ENCODE measurements at regions not wholly inside any gene's neighbourhood (a gene's known extent, or its start where the extent isn't known, plus 50 kb on each side); places are given as distances from the start of the nearest gene placed in this dataset.

DNA sequence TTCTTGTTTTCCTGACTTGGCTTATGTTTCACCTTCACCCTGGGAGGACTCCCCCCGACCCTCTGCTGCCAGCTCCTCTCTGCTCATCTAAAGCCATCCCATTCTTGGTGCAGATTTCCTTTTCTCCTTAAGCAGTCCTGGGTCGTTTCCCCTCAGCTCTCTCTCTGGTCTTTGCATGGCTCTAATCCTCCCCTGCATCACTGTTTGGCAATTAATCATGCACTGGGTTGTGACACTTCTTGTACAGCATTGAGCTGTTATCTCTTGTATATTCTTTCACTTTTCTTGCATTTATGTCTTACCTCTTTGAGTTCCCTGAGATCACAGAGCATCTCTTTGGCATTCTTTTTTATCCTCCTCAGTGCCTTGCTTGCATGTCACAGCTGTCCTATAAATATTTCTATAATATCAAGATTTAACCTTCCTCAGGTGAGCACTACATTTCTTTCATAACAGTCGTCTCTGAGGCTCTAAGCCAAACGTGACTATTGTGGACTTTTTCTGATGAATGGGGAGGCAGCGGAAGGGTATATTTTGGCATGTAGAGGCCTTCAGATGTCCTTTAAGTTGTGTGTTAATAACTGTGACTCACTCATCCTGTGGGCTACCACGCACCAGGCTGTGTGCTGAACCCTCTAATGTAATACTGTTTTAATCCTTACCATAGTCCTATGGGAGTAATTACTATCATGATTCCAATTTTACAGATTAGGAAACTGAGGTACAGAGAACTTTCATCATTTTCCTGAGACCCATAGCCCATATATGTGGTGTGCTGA lies 507.5 kb downstream of the SLC4A3 start:
- DNase-seq = no peak

DNA sequence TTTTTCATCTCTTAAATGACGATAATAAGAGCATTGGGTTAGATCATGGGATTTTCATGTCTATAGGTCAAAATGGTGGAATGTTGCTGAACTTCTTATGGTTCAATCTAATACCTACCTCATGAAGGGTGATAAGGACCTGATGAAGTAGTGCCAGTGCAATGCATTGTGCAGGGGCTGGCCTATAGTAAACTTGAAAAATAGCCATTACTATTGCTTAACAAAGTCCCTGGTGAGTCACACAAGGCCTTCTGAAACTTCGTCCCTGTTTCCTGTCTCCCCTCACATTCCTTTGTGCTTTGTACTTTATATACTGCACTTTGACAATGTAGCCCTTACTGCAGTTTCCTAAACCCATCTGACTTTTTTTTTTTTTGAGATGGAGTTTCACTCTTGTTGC lies 515.9 kb downstream of the SLC4A3 start:
- DNase-seq = no peak

DNA sequence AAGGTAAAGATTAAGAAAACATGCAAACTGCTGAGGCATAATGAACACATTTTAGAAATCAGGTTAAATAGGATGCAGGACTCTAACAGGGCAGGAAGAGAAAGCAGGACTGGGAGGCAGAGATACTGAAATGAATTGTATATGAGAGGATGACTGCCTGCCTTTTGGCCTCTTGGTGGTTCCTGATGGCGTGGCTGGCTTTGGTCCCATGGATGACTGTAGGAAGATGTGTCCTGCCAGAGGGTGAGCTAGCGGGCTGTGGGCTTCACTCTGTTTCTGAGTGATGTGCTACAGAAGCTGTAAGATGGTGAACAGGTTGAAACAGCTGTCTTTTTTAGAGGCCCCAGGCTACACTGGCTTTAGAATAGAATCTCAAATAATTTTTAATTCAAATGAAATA lies 517.0 kb downstream of the SLC4A3 start:
- DNase-seq = no peak

DNA sequence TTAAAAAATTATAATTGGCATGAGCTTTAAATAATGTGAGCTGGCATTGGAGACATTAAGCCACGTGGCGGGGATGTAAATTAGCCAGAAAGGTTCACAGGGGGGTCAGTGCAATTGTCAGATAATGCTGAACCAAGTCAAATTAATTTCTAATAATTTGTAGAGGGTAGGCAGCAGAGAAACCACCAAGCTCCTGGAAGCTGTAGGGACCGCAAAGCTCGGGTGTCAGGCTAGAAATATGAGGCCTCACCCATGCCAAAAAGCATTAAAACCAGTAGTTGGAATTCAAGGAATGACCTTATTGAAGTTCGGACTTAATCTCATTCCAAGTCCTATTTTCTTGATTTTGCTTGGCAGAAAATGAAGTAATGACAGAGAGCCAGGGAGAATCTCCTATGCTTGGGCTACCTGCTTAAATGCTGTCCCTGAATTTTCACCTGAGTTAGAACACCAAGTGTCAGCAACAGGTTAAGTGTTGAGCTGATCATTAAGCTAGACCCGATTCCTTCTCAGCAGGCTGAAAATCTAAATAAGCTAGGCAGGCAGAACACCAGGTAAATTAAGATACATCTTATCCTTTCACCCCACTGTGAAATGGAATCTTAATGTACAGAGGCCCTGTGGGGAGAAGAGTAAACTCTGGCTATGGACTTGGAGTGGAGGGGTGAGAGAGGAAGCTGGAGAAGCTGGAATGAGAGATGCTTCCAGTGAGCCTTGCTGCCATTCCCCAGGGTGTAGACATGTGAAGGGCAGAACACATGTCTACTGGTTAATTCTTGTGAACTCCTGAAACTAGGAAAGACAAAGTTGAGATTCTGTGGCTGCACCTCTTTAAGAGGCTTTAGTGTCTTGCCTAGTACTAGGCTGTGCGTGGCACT lies 520.0 kb downstream of the SLC4A3 start:
- no peak for DNase-seq

DNA sequence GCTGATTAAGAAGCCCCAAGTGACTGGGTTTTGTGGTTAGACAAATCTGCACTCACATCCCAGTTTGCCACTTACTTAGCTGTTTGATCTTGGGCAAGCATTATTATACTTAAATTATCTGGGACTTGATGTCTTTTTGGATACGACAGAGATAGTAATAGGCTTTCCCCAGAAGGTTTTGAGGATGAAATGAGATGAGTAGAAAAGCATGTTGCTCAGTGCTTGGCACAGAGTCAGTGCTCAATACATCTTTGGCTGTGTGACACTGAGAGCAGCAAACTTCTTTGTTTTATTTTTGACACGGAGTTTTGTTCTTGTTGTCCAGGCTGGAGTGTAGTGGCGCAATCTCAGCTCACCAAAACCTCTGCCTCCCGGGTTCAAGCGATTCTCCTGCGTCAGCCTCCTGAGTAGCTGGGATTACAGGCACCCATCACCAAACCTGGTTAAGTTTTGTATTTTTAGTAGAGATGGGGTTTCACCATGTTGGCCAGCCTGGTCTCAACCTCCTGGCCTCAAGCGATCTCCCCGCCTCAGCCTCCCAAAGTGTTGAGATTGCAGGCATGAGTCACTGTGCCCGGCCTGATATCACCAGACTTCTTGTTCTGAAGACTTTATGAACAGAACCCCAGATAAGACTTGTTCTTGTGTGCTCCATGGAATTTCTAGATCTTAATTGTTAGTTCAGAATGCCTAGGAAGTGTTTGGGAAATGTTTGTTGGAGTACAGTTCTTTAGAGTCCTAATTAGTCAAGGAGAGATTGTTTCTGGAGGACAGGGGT lies 521.2 kb downstream of the SLC4A3 start:
- DNase-seq = no peak

DNA sequence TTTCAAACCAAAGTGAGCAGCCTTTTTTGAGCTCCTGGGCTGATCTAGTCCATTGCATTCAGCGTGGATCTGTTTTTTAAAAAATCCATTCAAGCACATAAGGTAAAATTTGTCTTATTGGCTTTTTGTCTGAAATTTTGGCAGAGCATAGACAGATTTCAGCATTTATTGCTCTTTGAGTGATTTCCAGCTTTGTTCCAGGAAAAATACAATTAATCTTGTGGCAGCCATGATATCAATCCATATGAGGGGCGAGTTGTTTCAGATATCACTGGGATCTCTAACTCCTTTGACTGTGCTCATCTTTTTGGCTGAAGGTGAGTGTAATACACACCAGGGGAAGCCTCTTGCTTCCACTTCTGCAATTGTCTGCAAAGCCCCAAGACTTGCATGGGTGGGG lies 523.9 kb downstream of the SLC4A3 start:
- DNase-seq = no peak

DNA sequence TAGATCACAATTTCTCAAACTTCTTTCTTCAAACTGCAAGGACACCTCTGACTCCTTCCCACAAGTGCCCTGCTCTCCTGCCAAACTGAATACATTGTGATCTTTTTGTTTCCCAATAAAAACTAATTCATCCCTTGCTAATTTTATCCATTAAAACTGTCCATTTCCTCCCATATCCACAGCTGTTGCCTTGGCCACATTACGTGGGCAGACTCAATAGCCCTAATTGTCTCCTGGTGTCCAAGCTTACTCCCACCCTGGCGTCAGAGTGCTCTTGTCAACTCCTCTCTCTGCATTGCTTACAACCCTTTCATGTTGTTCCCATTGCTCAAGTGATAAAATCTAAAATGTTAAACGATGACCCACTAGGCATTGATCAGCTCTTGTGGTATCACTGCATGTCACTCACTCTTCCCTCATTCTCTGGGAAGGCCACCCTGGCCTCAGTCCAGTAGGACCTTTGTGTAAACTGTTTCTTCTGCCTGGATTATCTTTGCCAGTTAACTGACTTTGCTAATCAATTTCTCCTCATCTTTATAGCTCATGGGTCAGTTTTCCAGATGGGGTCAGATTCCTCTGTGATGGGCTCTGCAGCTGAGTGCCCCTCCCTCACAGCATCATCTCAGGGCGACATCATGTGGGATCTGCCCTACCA lies 525.0 kb downstream of the SLC4A3 start:
- DNase-seq = no peak

DNA sequence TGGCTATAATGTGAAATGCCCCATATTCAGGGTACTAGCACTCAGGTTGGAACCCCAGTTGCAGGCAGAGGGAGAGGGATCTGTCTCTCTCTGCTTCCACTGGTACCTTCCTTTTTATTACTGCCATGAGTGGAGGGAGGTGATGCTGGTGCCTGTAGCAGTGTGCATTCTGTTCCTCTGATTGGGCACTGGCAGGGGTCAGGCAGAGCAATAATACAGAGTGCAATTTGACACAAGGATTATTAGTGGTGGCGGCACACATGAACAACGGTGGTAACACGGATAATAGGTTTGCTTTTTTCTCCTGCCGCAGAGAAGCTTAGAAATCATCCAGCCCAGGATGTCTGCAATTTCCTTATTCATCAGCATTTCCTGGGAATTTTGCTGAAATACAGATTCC lies 525.7 kb downstream of the SLC4A3 start:
- DNase-seq = no peak

DNA sequence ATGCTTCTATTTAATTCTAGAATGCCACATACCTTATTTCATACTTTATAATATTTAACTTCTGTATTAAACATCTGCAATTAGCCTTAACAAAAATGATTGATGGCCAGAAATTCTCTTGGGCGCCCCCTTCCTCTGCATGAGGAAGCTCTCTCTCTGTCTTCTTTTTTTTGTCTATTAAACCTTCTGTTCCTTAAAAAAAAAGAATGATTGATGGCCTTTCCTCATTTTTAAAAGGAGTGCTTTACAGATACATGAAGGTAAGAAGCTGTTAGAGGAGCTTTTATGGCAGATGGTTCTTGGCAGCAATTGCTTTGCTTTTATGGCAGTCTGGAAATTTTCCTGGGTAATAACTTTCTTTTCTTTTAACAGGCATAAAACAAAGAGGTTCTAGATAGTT lies 526.9 kb downstream of the SLC4A3 start:
- no peak for DNase-seq

DNA sequence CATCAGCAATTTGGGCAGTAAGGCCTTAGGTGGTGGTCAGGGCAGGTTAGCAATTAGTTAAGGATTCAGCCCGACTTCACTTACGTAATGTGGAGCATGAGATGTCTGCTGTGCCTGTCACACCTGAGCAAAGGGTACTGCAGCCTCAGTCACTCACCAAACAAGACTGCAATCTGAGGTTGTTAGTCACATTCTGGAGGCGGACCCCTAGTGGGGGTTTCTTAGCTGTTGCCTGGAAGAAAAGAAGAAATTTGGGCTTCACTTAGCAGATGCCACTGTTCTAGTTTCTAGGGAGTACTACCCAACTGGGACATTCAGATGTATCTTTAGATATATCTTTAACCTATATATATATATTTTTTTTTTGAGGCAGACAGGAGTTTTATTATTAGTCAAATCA lies 529.9 kb downstream of the SLC4A3 start:
- DNase-seq = no peak

DNA sequence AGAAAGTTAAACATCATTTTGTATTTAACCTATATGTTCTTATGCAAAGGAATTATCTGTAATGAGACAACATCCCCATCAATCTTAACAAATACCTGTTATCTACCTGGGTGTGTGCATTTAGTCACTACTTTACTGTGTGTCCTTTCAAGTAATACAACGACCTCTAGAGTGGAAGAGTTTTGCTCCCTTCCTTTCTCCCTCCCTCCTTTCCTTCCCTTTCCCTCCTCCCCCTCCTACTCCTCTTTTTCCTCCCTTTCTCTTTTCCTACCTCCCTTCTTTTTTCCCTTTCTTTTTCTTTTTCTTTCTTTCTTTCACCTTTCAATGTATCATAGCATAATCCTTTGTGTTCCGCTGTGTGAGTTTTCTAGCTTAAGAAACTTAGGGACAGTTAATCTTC lies 532.3 kb downstream of the SLC4A3 start:
- no peak for DNase-seq

DNA sequence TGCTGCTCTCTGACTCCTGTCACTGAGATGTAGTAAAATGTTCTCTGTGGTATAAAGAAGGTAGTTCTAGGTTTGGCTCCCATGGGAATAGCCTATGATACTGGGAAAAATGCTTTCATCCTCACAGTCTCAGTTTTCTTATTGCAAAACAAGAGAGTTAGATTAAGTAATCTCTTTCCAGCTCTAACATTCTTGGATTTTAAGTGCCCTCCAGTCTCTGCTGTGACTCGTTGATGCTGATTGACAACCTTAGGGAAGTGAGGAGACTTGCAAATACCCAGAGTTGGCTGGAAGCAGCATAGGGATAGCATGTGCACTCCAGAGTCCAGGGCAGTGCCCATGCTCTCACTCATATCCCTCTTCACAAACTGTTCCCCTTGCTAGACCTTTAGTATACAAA lies 534.9 kb downstream of the SLC4A3 start:
- no peak for DNase-seq

DNA sequence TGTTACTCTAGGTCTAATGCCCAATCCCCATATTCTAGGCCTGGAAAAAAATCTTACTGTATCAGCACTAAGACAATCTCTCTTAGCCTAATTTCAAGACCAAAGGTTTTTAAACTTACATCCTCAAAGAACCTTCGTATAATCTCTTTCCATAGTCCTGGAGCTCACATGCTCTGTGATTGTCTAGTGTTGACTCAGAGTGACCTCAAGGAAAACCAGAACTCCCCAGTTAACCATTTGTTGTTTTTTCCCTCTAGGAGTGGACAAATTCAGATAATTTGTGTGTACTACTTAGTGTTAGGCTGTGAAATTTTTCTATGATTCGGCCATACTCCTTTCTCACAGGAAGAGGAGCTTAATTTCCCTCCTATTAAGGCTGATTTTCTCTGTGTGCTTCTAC lies 536.1 kb downstream of the SLC4A3 start:
- DNase-seq = no peak

DNA sequence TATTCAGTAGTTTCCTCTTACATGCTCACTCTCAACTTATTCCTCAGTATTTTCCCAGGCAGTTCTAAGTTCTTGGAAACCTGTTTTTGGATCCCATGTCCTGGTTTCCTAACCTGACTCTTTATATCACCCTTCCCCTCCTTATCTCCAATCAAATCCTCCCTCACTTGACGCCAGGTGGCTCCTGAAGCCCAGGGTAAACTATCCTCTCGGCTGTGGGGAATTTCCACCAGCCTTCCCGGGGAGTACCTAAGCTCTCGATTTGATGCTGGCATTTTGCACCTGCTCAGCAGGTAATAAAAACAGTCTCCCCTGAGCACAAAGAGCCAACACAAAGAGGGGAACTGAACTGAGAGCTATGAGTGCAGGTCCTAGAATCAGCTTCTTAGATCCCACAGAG lies 538.0 kb downstream of the SLC4A3 start:
- no peak for DNase-seq

DNA sequence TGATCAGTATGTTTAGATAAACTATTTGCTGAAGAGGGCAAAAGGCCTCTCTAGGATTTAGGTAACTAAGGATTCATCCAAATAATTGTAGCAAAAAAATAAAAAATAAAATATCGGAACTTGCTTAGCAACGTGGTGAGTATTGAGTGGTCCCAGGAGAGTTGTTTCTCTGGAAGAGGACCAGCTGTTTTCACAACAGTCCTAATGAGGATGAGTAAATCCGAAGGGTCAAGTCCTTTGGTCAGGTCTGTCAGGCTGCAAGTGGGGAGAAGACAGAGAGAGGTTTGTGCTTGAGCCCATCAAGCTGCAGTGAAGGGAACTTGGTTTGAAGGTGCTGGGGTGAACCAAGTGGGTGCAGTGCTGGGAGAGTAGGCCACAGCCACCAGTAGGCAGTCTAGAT lies 539.2 kb downstream of the SLC4A3 start:
- no peak for DNase-seq

DNA sequence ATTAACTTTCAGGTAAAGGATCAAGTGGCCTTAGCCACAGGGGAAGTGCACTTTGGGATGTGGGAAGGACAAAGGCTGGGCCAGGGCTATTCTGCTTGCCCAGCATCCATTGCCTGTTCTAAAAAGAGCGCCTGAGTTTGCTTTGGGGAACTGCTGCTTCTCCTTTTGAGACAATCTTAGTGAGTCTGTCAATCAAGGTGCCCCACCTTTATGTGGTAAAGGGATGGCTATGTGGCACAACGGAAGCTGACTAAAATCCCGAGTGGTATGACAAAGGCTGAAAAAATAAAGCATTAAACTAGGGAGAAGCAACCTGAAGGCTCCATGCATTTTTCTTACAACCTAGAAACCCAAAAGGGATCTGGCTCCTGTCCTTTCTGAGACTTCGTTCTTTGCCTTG lies 540.5 kb downstream of the SLC4A3 start:
- DNase-seq = no peak

DNA sequence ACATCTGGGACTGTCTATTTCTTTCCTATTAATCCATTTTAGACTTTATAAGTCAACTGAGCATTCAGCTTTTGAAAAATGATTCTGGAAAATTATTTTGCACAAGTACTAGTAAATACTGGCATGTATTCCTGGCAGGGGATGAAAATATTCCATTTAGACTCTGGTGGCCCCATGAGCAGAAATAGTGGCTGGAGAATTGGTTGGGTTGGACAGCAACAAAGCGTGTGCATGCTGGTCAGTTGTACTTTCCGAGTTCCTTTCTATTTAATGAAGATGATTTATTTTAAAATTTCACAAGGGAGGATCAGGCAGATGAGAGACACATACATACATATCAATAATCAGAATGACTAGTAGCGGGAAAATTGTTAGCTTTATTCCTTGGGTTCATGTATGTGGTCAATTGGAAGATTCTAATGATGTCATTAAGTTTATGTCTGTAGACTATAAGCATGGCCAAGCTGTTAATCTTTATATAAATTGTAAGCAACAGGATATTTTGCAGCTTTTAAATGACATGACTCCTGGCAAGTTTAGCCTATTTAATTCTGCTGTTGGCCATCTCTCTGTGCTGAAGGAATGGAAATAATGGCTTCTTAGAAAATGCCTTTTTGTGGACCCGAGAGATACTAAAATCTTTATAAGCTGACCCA lies 541.6 kb downstream of the SLC4A3 start:
- no peak for DNase-seq

DNA sequence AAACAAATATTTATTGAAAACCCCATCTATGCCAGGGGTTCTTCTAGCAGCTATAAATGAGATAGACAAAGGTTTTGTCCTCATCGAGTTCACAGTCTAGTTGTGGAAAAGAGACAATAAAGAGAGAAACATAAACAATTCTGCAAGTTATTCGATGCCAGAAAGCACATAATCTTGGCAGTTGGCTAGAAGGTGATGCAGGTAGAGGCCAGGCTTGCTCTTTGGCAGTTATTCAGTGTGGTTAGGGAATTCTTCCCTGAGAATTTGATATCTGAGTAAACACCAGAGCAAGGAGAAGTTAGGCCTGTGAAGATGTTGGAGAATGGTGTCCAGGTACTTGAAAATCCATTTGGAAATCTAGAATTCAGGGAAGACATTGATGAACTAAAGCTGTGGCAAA lies 547.4 kb downstream of the SLC4A3 start:
- DNase-seq = no peak

DNA sequence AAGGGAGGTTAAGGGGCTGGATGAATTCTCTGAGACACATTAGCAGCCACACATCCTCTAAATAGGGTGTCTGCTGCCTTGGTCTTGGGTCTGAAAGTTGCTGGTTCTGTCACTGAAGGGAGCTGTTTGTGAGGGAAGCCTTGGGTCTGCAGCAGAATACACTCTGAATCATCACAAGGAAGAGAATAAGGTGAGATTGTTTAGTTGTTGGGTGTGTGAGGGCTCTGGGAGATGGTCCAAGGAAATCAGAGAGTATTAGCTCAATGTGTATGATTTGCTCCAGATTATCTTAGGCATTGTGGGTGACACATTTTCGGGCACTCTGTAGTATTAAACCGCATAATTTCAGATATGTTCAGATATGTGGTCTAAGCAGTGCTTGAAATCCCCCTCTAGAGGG lies 548.5 kb downstream of the SLC4A3 start:
- no peak for DNase-seq

DNA sequence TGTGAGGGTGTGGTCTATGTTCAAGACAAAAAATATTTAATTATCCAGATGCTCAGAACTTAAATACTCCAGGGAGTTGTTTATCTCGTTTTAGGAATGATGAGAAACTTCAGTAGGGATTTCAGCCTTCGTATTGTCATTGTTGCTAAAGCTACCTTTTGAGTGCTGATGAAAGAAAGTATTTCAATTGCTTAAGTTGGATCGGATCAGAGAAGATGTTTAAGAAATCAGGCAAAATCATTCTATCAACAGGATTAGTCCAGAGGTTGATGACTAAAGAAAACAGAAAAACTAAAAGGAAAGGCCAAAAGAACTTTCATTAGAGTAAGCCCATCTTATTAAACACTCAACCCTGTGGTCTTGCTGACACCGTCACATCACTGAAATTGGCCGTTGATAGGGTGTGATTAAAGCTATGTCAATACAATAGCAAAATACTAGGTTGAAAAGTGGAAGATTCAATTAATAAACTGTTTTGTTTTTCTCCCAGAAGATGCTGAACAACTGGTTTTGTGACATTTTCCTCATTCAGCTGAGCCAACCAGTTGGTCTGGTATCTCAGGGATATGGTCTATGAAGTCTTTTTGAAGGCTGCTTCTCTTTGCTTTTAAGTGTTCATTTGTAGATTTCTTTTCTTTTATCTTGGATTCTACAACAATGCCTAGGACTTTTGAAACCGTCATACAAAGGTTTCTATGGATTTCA lies 551.7 kb downstream of the SLC4A3 start:
- DNase-seq = no peak

DNA sequence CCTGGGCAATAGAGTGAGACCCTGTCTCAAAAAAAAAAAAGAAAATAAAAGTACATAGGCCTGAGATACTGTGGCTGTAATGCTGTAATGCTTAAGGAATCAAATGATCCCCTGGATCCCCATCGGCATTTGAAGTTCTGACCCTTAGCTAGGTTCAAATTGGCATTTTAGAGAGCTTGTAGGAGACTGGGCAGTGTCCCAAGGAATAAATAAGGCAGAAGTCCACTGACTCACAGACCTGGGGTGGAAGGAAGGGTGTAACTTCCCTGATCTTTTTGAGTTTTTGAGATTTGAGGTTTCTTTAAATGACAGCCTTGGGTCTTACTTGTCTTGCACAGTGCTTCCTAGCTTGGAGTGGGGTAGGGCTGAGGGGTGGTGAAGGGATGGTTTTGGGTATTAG lies 553.7 kb downstream of the SLC4A3 start:
- DNase-seq = no peak

DNA sequence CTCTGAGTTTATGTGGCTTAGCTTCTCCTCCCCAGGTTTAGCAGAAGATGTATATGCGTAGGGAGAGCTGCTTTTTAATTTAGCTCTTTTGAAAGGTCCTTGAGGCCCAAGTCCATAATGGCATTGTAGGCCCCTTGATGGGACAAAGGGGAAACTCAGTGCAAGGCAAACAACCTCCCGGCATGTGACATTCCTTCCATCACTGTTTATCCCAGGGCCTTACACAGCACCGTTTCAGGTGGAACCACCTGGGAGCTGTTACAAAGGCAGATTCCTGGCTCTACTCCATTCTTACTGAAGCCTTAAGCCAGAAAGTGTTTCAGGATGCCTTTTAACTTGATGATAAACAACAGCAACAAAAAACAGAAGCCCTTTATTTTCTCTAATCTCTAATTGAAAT lies 555.4 kb downstream of the SLC4A3 start:
- DNase-seq = no peak

Measured in GOT3 (cell line).